ENCODE measurements at regions not wholly inside any gene's neighbourhood (a gene's known extent, or its start where the extent isn't known, plus 50 kb on each side); places are given as distances from the start of the nearest gene placed in this dataset.

GRCh38 chr14:84533181-84533725 lies 996.7 kb upstream of the FLRT2 start:
- Histone ChIP-seq H3K27me3 (no peaks in the 10 kb centered on the region), H3K36me3 (no peaks in the 10 kb centered on the region), H3K27ac (no peak overlapping the region), H3K4me1 (no peaks in the 10 kb centered on the region), H3K9me3 (no peaks in the 10 kb centered on the region), H3K4me3 (no peak overlapping the region)
- ATAC-seq (no peak), DNase-seq (no peak)
- 49% methylated on average over 3 of the region's 3 CpGs for WGBS (ENCODE audit: insufficient coverage, low coverage, low lambda C conversion rate, missing lambda C conversion rate)
- intact Hi-C loops (cut with DNase I) = no loop called here
- TF ChIP-seq CTCF (IDR thresholded peaks at IDR 0.05) = no peak
- no peak for TF ChIP-seq POLR2A (IDR thresholded peaks at IDR 0.05)

GRCh38 chr14:84533791-84534190 lies 996.2 kb upstream of the FLRT2 start:
- no peak overlapping the region for H3K27ac ChIP-seq
- no peaks in the 10 kb centered on the region for H3K27me3 ChIP-seq
- ATAC-seq (no peak), DNase-seq (no peak)
- no peak overlapping the region for H3K4me3 ChIP-seq
- intact Hi-C loops (cut with DNase I) = no loop called here
- no peaks in the 10 kb centered on the region for H3K36me3 ChIP-seq
- no peaks in the 10 kb centered on the region for H3K9me3 ChIP-seq
- no peak for TF ChIP-seq POLR2A (IDR thresholded peaks at IDR 0.05)
- no peaks in the 10 kb centered on the region for H3K4me1 ChIP-seq
- WGBS (ENCODE audit: insufficient coverage, low coverage, low lambda C conversion rate, missing lambda C conversion rate) = 52% methylated on average over 4 of the region's 4 CpGs

GRCh38 chr14:84535484-84535883 lies 994.5 kb upstream of the FLRT2 start:
- H3K4me3 ChIP-seq = no peak overlapping the region
- H3K36me3 ChIP-seq = no peaks in the 10 kb centered on the region
- no peak overlapping the region for H3K27ac ChIP-seq
- intact Hi-C loops (cut with DNase I) = no loop called here
- no peaks in the 10 kb centered on the region for H3K27me3 ChIP-seq
- ATAC-seq (no peak), DNase-seq (no peak)
- no peaks in the 10 kb centered on the region for H3K4me1 ChIP-seq
- TF ChIP-seq CTCF (IDR thresholded peaks at IDR 0.05) (no peak), POLR2A (IDR thresholded peaks at IDR 0.05) (no peak)
- H3K9me3 ChIP-seq = no peaks in the 10 kb centered on the region

- Histone ChIP-seq H3K9me3 (no peaks in the 10 kb centered on the region), H3K27ac (no peak overlapping the region), H3K4me3 (no peak overlapping the region), H3K4me1 (no peaks in the 10 kb centered on the region), H3K36me3 (no peaks in the 10 kb centered on the region), H3K27me3 (no peaks in the 10 kb centered on the region)
- 36% methylated on average over 1 of the region's 1 CpG for WGBS (ENCODE audit: insufficient coverage, low coverage, low lambda C conversion rate, missing lambda C conversion rate)
- intact Hi-C loops (cut with DNase I) = no loop called here
- TF ChIP-seq POLR2A (IDR thresholded peaks at IDR 0.05) (no peak), CTCF (IDR thresholded peaks at IDR 0.05) (no peak)
- no peak for ATAC-seq
- no peak for DNase-seq
These were observed 994.0 kb upstream of the FLRT2 start for GRCh38 chr14:84535976-84536375.

GRCh38 chr14:84541018-84541417 lies 988.9 kb upstream of the FLRT2 start:
- Histone ChIP-seq H3K27ac (no peak overlapping the region), H3K4me3 (no peak overlapping the region), H3K27me3 (no peaks in the 10 kb centered on the region), H3K9me3 (no peaks in the 10 kb centered on the region), H3K36me3 (no peaks in the 10 kb centered on the region), H3K4me1 (no peaks in the 10 kb centered on the region)
- WGBS (ENCODE audit: insufficient coverage, low coverage, low lambda C conversion rate, missing lambda C conversion rate) = 20% methylated on average over 2 of the region's 2 CpGs
- DNase-seq = no peak
- TF ChIP-seq CTCF (IDR thresholded peaks at IDR 0.05) (no peak), POLR2A (IDR thresholded peaks at IDR 0.05) (no peak)
- ATAC-seq = no peak
- intact Hi-C loops (cut with DNase I) = no loop called here
